ENCODE measurements at regions not wholly inside any gene's neighbourhood (a gene's known extent, or its start where the extent isn't known, plus 50 kb on each side); places are given as distances from the start of the nearest gene placed in this dataset.

- no peak overlapping the region for H3K4me3 ChIP-seq (ENCODE audit: low read length)
- no peak for TF ChIP-seq CTCF (IDR thresholded peaks at IDR 0.05; ENCODE audit: insufficient read depth, low read depth, low read length, missing control alignments)
- no peak for DNase-seq (ENCODE audit: low read depth)
Measured at GRCh38 chr2:105460048-105460732, 61.3 kb upstream of the FHL2 start.

GRCh38 chr2:105458076-105458475, 59.2 kb upstream of the FHL2 start:
- DNase-seq (ENCODE audit: low read depth) = no peak
- no peak for TF ChIP-seq CTCF (IDR thresholded peaks at IDR 0.05; ENCODE audit: insufficient read depth, low read depth, low read length, missing control alignments)
- H3K4me3 ChIP-seq (ENCODE audit: low read length) = no peak overlapping the region

- TF ChIP-seq CTCF (IDR thresholded peaks at IDR 0.05; ENCODE audit: insufficient read depth, low read depth, low read length, missing control alignments) = no peak
- DNase-seq (ENCODE audit: low read depth) = peak; percentile 96
- H3K4me3 ChIP-seq (ENCODE audit: low read length) = no peak overlapping the region
Measured at GRCh38 chr2:105455488-105456003, 56.7 kb upstream of the FHL2 start.

GRCh38 chr2:105454801-105455485, 56.1 kb upstream of the FHL2 start:
- DNase-seq (ENCODE audit: low read depth) = peak; percentile 82

GRCh38 chr2:105451571-105452166, 52.8 kb upstream of the FHL2 start:
- no peak for TF ChIP-seq CTCF (IDR thresholded peaks at IDR 0.05; ENCODE audit: insufficient read depth, low read depth, low read length, missing control alignments)
- DNase-seq (ENCODE audit: low read depth) = no peak
- no peak overlapping the region for H3K4me3 ChIP-seq (ENCODE audit: low read length)

More at GRCh38 chr2:105454801-105455485, 56.1 kb upstream of the FHL2 start:
- TF ChIP-seq CTCF (IDR thresholded peaks at IDR 0.05; ENCODE audit: insufficient read depth, low read depth, low read length, missing control alignments) = peak; percentile 55
- H3K4me3 ChIP-seq (ENCODE audit: low read length) = no peak overlapping the region

- no peak for DNase-seq (ENCODE audit: low read depth)
- TF ChIP-seq CTCF (IDR thresholded peaks at IDR 0.05; ENCODE audit: insufficient read depth, low read depth, low read length, missing control alignments) = no peak
- no peak overlapping the region for H3K4me3 ChIP-seq (ENCODE audit: low read length)
Measured at GRCh38 chr2:105450471-105450870, 51.6 kb upstream of the FHL2 start.

All from epithelial cell of esophagus (primary cell).